ENCODE measurements at regions not wholly inside any gene's neighbourhood (a gene's known extent, or its start where the extent isn't known, plus 50 kb on each side); places are given as distances from the start of the nearest gene placed in this dataset.
"Not testable (repeated sequence)": the region's sequence is repeated elsewhere in the genome, so short reads cannot be mapped to it uniquely, and the experiment has no call there.

DNA sequence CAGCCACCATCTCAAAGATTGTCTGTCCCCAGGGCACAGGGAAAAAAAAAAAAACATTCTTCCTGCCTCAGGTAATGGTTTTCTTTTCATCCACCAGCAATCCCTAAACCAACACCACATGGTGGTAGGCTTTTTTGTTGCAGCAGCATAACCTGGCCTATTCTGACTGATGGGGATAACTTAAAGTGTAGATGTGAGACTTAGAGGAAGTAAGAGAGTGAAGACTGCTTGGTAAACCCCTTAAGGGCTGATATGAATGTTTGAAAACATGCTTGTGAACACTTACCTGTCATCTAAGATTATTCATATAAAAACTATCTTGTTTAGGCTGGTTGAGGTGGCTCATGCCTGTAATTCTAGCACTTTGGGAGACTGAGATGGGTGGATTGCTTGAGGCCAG lies 130.2 kb upstream of the RAP1B start:
- DNase-seq = no peak

DNA sequence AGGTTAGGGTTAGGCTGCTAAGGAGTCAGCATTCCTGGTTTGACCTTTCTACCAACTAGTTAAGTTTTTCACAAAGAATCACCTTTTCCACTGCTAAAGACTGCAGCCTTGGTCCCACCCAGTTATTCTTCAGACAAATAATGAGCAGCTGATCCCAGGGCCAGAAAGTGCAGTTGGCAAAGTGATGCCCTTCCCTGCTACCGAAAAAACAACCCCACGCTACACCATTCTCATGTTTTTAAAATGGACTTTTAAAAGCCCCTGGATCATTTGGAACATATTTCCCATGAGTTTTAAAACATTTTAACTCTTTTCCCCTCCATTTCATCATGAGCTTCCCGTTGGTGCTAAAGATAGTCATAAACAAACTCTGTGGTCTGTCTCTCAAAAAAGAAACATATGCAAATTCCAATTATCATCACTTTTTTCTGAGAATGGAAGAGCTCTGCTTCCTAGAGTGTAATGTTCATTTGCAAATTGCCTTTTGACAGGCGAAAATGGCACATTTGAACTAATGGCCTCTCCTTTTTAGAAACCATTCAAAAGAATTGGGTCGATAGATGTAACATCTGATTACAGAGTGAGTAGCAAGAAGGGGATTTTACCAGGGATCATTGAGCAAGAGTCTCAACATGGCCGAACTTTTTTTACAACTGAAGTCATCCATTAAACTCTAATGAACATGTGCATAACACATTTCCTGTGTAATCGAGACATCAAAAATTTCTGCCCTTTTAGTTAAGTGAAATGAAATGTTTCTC lies 129.3 kb upstream of the RAP1B start:
- DNase-seq = no peak

DNA sequence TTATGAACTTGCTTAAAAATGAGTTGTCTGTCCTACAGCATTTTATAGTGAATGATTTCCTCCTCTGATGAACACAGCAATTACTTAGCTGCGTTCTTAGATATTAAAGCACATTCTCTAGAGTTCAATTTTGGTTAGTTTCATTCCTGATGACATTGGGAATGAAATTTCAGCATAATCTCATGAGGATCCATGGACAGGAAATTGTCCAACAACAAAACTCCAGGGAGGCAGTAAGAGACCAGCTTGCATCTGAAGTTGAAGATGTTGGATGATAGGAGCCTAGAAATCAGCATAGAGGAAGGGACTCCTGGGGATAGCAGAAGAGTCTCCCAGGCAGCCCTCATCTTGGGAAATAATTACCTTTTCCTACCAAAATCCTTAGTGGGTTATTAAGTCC lies 128.7 kb upstream of the RAP1B start:
- no peak for DNase-seq

DNA sequence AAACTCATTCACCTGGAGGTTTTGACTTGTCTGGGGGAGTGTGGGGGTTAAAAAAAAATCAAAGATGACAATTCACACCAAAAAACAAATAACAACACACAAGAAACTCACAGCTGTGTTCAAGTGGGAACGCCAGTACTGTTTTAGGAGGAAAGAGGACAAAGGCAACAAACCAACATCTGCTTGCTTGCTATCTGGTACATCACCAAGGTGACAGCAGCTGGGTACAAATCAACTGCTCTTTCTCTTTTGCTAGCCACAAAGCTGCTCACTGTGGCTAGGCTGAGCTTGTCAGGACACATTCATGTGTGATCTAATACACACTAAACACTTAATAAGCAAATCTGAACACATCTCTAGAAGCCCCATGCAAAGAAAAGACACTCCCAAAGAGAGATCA lies 128.0 kb upstream of the RAP1B start:
- no peak for DNase-seq

DNA sequence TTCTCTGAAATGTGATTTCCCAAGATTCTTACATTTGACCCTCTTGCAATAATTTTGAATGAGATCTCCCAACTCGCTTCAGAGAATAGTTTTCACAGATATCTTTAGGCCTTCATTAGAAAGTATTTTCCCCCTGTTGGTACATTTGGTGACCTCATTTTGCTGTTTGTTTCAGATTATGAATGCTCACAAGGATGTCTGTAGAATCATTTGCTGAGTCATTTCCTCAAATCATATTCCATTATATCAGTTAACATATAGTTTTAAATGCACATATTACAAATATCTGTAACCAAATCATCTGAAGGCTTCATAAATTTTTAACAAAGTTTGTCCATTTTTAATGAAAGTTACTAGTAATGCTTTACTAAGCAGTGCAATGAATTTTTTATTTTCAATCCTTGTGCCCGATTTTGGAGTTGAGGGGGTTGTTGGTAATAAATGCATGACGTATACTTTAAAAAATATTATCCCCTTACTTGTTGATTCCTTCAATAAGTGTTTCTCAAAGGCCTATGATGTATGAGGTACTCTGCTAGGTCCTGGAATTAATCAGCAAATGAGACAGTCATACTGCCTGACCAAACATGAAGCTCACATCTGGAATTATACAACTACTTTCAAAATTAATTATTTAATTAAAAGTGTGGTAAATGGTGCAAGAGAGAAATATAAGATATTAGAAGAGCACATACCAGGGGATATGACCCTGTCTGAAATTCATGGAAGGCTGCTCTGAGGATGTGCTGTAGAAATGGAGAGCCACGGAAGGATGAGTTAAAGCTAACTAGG lies 126.9 kb upstream of the RAP1B start:
- DNase-seq = no peak

DNA sequence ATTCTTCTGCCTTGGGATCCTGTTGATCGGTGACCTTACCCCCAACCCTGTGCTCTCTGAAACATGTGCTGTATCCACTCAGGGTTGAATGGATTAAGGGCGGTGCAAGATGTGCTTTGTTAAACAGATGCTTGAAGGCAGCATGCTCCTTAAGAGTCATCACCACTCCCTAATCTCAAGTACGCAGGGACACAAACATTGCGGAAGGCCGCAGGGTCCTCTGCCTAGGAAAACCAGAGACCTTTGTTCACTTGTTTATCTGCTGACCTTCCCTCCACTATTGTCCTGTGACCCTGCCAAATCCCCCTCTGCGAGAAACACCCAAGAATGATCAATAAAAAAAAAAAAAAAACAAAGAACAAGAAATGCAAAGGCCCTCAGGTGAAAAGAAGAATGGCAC lies 126.1 kb upstream of the RAP1B start:
- not testable (repeated sequence) for DNase-seq

DNA sequence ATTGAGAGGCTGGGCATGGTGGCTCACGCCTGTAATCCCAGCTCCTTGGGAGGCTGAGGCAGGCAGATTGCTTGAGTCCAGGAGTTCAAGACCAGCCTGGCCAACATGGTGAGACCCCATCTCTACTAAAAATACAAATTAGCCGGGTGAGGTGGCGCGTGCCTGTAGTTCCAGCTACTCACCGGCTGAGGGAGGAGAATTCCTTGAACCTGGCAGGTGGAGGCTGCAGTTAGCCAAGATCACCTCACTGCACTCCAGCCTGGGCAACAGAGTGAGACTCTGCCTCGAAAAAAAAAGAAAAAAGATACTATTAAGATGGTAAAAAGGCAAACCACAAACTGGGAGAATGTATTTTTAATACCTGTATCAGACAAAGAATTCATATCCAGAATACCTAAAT lies 124.2 kb upstream of the RAP1B start:
- not testable (repeated sequence) for DNase-seq

DNA sequence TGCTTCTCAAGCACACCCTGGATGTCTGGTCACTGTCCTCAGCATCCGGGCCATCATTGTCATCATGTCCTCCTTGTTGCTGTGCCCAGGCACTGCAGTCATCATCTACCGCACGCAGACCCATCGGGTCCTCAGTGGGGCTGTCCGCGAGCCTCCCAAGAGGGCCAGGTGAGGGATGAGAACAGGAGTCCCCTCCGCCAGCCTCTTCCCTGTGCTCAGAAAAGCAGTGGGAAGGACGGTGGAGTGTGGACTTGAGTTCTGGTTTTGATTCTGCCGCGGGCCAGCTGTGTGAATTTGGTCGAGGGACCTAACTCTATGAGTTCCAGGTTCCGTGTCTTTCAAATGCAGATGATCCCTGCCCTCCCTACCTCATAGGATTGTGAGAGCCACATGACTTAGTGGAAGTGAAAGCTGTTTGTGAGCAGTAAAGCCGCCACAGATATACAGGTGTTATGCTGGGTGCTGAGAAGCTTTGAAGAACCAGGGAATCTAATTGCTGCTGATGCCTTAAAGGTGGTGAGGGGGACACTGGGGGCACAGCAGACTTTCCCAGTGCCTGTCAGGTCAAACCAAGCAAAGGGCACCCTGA lies 122.9 kb upstream of the RAP1B start:
- no peak for DNase-seq

DNA sequence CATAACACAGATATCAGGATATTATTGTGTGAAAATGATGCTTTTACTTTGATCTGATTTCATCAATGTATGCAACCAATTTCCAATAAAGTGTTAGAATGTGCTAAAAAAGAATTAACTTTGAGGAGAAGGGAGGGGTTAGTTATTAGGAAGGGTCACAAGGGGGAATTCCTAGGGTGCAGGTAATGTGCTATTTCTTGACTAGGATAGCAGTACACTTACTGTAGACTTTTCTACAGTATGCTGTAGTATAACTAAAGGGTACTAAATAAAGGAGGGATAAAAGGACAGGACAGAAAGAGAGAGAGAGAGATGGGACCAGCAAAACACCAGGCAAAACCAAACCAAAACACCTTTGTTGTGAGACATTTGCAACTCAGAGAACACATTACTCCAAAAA lies 121.4 kb upstream of the RAP1B start:
- DNase-seq = no peak

DNA sequence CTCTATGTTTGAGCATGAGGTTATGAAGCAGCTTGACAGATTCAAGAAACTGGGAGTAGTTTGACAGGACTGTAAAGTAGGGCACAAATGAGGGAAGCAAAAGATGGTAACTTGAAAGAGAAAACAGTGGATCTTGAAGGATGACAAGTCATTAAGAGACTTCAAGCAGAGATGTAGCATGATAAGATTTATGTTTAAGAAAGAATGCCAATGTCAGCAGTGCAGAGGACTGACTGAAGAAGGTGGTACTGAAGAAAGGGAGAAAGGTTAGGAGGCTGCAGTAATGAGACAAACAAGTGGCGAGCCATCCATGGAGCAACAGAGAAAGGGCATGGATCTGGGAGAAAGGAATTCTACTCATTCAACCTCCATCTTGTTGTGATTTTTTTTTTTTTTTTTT lies 120.2 kb upstream of the RAP1B start:
- no peak for DNase-seq

DNA sequence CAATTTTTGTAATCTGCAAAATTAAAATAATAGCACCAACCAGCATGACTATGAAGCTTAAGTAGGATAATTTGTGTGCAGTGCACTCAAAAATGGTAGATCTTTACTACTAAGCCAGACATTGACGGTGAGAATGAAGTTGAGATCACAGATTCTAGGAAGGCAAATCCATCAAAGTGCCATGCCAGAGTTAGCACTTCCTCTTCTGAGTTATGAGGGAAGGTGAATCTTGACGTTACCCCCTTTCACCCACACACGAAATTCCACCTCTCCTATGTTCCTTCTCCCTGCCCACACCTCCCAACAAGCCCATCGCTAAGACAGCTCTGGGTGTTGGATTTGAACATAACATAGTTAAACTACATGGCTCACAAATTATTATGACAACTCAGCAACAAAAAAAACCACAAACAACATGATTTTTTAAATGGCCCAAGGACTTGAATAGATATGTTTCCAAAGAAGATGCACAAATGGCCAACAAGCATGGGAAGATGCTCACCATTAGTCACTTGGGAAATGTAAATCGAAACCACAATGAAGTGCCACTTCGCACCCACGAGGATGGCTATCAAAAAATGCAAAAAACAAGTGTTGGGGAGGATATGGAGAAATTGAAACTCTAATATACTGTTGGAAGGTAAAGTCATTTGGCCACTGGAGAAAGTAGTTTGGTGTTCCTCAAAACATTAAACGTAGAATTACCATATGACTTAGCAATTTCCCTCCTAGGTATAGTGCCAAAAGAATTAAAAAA lies 119.3 kb upstream of the RAP1B start:
- DNase-seq = no peak

DNA sequence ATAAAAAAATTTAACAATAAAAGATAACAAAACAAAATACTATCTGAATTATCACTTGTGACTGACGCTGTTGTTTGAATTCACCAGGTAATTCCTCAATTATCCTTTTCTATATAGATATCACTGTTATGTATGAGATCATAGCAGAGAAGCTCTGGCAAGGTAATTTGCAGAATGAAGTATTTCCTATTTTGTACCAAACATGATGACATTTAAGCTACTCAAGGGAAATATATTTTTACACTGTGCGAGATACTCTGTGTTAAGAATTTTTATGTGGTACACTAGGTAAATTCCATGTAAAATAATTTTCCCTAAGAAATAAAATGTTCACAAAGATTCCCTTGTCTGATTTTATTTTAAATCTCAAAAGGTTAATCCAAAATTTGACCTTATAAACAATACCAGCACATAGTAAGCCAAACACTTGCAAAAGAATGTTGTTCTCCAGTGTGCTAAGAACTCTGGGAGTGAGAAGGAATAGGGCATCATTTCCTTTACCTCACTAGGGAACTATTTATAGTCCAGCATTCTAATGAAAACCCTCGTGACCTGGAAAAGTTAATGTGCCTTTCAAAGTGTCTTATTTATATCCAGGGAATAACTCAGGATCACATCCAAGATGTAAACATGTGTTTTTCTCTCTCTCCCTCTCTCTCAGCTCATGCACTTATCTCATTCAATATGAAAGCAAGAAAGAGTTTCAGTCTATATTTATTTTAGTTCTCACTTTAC lies 115.2 kb upstream of the RAP1B start:
- no peak for DNase-seq

DNA sequence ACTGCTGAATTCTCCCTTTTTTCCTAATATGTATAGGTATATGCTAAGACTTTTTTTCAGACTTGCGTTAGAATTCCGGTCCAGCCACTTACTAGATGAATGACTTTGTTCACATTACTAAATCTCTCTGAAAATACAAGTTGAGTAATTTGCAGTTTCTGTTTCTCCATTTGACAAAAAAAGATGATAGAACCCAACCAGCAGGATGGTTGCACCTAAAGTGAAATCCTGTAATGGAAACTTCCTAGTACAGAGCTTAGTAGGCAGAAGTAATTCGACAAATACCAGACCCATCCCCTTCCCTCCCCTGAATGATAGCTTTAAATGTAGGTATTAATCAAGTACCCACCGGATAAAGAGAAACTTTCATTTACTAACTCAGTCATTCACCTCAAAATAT lies 113.6 kb upstream of the RAP1B start:
- DNase-seq = no peak

DNA sequence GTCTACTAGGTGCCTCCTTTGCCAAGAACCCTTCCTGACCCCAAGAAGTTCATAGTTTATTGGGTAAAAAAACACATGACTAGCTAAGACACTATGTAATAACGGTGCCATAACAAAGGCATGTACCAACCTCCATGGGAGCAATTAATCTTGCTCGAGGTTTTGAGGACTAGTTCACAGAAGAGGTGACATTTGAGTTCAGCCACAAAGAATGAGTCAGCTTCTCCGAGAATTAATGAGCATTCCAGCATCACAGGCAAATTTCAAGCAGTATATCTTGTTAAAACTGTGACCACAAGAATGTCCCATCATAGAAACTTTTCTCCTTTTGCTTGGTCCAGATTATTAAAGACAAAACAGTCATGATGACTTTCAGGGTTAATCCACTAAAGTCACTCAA lies 113.0 kb upstream of the RAP1B start:
- DNase-seq = no peak

DNA sequence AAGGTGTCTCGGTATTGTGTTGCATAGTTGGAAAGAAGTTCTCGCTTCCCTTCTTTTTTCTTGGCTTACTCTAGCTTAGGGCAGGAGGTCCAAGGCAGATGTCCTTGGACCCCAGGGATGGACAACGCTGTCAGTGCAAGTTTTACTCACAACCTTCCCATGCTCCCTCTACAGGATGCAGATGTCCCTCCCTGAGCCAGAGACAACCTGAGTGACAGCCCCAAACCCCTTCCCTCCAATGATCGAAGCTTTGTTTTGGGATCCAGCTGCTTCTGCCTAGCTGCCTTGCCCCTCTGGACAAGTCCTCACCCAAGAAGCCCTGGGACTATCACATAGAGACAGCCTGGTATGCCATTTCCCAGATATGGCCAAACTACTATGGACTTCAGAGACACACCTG lies 112.0 kb upstream of the RAP1B start:
- no peak for DNase-seq

DNA sequence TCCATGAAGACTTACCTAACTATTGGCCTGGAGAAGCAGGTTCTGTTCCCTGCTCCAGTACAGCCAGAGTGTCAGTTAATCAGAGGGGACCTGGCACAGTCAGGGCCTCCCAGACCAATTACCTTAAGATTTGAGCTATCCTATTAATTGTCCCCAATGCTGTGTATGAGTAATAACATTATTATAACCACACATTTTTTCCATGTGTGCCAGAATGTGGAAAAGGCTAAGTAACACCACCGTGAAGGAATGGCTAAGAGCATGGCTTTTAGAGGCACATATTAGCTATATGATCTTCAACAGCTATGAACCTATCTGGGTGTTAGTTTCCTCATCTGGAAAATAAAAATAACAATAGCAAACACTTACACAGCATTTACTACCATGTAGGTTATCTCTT lies 111.1 kb upstream of the RAP1B start:
- DNase-seq = no peak

DNA sequence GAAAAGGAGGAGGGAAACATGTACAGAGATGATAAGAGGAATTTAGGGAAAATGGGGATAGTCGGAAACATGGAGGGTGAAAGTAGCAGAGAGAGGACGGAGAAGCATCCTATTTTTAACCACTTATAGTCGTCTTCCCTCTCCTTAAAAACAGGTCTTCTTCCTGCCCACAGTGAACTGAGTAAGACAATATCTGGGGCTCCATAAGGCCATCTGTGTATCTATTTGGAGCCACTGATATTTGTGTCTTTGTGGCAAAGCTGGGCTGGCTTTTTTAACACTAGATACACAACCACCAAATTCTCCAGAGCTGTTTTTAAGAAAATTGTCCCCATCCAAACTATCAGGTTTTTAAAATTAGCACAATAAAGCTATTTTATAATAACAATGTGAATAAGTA lies 109.5 kb upstream of the RAP1B start:
- DNase-seq = no peak

DNA sequence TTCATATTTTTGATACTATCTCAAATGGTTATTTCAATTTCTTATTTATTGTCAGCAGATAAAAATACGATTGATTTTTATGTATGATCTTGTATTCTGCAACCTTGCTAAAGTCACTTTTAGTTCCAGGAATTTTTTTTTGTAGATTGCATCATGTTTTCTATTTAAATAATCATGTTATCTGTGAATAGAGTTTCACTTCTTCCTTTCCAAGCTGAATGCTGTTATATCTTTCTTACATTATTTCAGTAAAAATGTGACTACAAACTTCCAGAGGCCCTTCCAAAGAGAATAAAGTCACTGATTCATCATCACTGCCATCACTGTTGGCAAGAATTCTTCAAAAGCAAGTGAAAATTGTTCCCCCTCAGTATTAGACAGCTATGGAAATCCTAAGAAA lies 104.7 kb upstream of the RAP1B start:
- no peak for DNase-seq

DNA sequence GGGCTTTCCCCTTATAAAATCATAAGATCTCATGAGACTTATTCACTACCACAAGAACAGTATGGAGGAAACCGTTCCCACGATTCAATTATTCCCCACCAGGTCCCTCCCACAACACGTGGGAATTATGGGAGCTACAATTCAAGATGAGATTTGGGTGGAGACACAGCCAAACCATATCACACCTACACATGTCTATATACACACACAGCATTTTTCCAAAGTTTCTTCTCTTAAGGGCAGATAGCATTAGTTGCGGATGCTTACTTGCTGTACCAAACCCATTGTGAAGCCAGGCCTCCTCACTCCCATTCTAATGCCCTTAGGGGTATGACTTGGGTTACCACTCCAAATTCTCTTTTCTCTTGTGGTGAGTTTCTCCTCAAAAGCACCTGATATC lies 104.1 kb upstream of the RAP1B start:
- no peak for DNase-seq

DNA sequence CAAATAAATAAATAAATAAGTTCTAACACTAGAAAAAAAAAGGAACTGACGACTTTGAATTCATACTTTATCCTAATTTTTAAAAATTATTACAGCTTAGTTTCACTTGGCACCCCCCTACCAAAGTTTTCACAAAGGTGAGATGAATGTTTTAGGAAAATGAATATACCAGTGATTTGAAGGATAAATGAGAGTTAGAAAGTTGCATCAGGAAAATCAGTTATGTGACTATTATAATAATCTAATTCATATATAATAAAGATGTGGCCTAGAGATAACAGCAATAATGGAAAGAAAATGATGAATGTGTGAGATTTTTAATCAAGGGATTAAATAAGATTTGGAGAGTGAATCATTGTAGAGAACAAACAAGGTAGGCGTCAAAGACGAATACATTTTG lies 103.0 kb upstream of the RAP1B start:
- DNase-seq = no peak

DNA sequence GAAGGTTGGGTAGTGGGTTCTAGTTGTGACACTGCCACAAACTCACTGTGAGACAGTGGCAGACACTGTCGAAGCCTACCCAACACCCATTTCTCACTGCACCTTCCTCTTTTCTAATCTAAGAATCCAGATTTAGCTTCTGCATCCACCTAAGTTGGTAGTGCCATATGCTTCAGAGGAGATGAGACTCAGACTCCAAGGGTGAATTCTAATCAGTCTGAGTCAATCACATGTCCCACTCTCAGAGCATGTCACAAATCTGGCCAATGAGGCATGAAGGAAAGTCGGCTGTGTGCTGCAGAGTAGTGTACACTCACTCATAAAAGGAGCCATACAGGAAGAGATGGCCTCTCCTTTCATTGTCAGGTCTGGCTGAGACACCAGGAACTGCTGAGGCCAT lies 102.1 kb upstream of the RAP1B start:
- no peak for DNase-seq

DNA sequence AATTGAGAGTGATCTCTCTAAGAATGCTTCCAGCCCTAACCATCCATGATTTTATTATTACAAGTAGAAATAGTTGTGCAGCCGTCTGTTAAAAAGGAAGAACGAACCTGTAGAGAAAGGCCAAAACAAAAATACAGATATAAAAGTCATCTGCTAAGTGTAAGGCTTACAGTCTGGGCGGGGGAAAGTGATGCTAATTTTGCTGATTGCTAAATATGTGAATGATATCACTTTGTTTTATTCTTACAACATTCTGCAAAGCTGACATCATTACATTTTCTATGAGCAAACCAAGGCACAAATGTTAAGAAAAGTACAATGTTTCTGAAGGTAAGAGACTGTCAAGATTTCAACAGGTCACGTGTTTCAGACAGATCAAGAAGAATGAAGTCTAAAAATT lies 101.5 kb upstream of the RAP1B start:
- DNase-seq = no peak

DNA sequence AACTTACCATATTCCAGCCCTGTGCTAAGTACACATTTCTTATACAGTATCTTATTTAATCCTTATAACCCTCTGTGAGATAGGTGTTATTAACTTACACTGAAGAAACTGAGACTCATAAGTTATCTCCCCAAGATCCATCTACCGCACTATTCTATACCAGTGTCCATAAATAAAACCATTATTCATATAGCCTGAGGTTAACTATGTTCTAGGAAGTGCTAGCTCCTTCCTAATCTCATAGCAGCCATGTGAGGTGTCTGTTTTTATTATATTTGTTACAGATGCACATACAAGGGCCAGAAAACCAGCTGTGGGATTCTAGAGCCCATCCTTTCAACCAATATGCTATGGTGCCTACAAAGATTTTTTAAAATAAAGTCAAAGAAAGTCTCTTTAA lies 100.3 kb upstream of the RAP1B start:
- DNase-seq = no peak
